ENCODE measurements at regions not wholly inside any gene's neighbourhood (a gene's known extent, or its start where the extent isn't known, plus 50 kb on each side); places are given as distances from the start of the nearest gene placed in this dataset.

DNA sequence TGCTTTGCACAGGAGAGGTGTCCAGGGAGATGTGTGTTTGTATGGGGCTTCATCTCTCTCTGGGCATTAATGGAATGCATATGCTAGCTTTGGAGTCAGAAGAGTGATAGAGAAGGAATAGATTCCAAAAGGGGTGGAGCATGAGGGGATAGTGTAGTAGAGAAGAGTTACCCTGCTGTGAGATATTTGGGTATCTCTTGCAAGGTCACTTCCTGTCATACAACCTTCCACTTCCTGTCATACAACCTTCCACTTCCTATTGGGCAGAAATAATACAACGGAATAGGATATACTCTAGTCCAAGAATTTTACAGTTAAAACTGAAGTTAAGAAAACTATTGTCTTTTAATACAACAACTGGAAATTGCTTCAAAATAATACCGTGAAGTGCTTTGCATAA lies 351.8 kb upstream of the FMN2 start:
- DNase-seq = no peak

DNA sequence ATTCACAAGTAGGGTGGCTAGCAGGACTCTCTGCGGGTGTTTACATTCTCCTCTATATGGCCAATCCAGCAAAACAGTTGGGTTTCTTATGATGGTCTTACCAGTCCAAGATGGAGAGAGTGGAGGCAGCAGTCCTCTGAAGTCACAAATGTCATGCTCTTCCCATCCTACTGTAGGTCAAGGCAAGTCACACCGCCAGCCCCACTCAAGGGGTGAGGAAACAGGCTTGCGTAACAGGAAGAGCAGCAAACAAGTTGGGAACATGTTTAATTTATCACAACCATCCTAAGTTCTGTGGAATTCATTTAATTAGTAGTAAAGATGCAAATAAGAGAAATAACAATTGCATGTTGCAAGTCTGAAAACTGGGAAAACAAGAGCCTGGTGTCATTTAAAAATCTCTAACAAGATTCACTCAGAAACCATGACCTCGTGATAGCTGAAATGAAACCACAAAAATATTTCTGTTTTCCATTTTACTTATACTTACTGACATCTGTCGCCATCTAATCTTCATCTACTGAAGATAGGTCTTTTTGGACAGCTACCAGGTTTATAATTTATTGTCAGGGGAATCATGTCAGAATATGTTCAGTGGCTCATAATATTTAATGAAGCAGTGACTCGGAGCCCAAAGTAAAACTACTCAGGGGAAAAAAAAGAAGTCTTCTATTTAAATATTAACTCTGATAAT lies 349.1 kb upstream of the FMN2 start:
- DNase-seq = no peak

DNA sequence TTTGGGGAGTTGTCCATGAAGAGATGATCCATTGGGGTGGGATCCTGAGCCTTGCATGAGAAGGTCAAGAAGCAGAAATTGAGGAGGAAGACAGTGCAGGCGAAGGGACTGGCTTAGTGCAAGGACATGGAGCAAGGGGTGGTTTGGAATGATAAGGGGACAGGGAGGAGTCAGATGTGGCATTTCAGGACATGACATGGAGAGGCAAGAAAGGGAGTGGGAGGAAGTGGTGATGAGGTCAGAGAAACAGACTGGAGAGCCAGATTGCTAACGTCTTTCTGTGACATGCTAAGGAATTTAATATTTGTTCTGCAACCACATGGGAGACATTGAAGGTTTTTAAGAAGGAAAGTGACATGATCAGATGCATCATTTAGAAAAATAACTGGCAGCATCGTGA lies 346.8 kb upstream of the FMN2 start:
- no peak for DNase-seq

DNA sequence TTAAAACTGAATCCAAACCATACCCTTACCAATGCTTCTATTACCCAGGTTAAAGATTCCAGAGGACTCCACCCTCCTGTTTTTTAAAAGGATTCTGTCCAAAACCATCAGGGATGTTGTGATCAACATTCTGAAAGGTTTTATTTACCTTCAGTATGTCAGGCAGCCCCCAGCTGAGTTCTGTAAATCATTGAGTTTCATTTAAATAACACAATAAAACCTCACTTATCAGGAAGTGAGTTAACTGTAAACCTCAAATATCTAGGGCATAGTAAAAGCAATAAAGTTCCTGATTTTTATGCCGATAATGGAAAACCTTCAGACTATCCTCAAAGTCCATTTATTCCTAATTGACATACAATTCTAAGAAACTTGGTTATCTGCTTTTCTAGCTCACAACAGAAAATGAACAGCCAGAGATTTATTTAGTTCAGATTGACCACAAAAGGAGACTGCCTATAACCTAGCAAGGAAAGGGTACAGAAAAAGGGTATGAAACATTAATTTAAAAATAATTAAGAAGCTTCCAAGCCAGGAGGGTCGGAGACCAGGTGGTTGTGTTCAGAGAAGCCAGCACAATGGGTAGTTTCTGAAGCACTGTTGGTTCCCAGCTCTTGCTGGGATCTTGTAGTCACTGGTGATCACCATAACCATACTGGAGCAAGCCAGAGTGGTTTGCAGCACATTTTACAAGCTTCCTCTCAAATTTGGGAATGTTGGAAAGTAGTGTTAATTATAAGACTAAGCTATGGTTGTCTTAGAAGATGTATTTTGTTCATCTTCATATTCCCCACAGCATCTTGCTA lies 336.4 kb upstream of the FMN2 start:
- no peak for DNase-seq

DNA sequence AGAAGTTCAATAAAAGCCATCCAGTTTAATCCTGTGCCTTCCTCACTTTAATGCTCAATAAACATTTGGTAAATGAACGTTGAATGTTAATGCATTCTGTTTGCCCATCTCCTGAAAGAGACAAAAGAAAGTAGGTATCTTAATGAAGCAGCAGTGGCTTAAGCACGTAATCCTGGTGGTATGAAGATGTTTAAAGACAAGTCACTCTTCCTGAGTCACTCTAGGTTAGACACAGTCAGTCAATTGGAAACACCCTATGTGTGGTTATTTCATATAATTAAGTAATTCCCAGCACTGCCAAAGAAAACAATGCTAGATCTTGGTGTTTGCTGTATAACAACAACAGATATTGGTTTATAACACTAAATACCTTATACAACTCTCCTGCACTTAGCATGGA lies 334.0 kb upstream of the FMN2 start:
- no peak for DNase-seq

DNA sequence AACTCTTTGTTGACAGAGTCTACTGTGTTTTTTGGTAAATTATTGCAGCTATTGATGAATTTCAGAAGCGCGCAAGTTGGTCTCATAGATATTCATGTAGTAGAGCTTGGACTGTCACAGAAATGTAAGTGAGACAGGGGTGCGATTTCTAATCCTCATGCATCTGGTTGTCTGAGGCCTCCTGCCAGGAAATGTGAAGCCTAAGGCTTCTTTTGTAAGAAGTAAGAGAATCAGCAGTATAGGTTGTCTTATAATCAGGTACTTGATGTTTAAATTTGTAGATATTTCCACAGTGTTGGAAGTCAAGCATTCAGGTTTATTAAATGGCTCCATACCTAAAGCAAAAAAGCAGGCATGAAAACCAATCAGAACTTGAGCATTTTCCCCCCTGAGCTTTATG lies 332.9 kb upstream of the FMN2 start:
- no peak for DNase-seq

DNA sequence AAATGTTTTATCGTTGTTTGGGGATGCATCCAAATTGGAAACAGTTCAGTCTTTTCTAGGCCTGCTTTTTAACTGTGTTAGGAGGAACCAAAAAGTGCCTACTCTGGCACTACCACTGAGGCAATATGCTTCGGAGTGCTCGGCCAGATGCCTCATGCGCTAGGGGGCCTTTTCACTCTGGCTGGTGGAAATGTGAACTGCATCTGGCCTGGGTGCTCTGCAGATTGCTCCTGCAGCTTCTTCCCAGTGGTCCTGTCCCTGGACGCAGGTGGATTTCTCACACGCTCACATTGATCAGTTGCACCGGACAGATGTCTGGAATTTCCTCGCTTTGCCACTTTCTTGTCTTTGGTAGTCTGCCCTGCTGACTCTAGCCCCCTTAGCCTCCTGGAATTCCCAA lies 330.2 kb upstream of the FMN2 start:
- DNase-seq = no peak

DNA sequence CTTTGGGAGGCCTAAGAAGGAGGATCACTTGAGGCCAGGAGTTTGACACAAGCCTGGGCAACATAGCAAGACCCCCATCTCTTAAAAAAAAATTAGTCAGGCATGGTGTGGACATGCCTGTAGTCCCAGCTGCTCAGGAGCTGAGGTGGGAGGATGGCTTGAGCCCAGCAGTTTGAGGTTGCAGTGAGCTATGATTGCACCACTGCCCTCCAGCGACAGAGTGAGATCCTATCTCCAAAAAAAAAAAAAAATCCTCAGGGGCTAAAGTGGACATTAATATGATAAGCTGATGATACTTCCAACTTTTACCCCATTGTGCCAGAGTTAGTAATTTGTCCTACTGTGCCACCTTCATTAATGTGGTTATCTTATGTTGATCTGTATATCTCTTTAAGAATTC lies 327.8 kb upstream of the FMN2 start:
- DNase-seq = no peak

DNA sequence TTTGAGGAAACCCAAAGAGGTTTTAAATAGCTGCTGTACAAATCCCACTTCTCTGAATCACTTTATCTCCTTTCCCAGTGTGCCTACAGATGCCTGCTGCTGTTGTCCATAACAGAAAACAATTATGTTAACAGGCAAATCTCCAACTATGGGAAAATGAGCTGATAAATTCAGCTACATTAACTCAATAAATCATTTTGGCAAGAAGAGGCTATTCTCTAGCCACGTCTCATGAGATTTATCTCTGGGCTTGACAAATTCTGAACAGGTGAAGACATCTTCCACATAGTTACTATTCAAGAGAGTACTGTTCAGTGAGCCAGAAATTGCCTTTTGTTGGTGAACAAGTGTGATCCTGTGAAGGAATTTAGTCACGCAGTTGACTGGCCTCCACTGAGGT lies 327.1 kb upstream of the FMN2 start:
- no peak for DNase-seq

DNA sequence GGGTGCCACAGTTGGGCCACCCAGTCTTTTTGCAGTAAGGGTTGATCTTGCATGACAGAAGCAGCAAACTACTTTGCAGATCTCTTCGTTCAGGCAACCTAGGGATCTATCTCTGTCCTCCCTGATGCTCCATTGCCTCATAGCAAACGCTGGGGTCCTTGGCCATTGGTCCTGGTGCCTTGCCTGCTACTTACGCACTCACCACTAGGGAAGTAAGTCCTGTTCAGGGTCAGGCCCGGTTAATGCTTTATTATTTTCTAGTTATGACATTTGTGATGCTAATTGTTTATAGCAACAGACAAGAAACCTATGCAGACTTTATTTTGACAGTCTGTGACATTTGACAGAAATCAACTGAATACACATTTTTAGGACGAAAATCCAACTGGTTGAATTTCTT lies 326.5 kb upstream of the FMN2 start:
- no peak for DNase-seq

DNA sequence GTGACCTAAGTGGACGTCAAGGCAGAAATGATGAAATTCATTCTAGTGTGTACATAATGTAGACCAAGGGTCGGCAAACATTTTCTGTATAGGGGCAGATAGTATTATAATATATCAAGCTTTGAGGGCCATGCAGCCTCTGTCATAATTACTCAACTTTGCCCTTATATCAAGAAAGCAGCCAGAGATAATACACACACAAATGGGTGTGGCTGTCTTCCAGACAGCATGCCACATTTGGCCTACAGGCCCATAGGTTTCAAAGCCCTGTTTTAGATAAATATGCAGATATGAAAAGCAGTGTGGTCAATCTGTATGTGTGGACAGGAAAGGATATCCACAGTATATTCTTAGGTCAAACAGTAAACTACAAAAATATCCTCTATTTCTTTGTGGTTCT lies 320.1 kb upstream of the FMN2 start:
- no peak for DNase-seq

DNA sequence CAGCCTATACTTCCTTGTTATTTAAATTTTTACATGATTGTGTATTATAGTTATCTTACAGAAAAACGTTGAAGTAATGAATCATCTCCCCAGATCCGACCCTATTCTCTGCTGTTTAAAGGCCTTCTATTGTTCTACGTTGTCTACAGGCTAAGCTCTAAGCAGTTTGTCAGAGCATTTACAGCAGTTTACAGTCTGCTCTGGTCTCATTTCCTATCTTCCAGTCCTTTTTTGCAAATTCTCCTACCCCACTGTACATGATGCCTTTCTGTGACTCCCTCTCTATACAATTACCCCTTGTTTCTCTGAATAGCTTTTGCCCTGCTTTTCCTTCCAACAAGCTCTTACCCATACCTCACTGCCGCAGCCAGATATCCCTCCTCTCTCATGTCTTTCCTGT lies 319.2 kb upstream of the FMN2 start:
- DNase-seq = no peak

DNA sequence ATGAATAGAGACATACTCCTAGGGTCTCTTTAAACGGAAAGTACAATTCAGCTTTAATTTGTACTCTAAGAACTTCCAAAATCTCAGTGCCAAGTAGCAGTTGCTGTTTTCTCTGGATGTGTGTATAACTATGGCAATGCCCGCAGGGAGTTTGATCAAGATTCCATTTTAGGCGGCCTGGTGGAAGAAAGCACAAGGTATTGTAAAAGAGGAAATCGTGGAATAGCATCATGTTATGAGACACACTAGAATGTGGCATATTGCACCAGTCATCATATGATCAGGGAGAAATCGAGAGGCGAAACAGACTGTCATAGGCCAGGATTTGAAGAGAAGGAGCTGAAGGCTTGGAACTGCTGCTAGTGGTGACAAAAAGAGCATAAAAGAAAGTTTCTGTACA lies 316.2 kb upstream of the FMN2 start:
- DNase-seq = no peak

DNA sequence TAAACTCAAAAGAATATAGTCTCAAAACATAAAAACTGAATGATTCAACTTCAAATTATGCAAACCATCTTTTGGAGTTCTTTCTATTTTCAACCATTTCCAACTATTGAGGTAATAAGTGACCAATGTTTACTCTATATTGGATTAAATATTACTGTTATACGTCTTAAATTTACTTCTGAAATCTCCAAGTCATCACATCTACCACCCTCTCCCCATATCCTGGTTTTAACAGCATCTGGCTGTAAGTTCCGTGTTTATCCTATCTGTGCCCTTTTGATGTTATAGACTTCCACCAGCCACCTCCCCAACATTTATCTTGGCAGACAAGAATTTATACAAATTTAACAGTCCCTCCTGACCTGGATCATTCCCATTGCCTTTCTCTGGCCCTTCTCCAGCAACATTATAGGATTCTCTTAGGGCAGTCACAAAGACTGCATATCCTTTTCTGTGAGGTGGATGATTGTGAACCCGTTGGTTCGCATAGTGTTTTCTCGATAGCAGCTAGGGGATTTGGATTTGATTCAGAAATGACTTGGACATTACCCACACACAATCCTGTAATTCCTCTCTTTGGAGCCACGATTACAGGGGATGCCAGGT lies 313.4 kb upstream of the FMN2 start:
- DNase-seq = no peak

DNA sequence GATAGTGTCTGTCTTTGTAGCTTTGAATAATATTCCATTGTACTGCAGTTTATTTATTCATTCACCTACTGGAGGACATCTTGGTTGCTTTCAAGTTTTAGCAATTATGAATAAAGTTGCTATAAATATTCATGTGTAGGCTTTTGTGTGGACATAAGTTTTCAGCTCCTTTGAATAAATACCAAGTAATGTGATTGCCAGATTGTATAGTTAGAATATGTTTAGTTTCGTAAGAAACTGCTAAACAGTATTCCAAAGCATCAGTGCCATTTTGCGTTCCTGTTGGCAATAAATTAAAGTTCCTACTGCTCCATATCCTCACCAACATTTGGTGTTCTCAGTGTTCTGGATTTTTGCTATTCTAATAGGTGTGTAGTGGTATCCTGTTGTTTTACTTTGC lies 311.7 kb upstream of the FMN2 start:
- no peak for DNase-seq

DNA sequence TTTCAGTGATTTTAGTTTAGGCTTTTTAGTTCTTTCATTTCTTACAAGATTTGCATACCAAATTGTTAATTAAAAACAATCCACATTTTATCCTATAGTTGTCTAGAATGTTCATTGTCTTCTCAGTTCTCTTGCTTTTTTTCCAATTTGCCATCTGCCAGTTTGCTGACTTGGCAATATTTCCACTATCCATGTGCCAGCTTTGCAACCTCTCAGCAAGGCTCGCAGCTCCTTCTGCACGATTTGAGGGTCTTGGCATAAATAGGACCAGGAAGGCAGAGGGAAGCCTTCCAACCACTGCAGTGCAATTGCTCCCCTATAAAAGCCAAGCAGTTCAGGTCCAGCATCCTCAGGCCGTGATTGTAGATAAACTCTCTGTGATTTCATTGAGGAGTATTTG lies 306.8 kb upstream of the FMN2 start:
- no peak for DNase-seq

DNA sequence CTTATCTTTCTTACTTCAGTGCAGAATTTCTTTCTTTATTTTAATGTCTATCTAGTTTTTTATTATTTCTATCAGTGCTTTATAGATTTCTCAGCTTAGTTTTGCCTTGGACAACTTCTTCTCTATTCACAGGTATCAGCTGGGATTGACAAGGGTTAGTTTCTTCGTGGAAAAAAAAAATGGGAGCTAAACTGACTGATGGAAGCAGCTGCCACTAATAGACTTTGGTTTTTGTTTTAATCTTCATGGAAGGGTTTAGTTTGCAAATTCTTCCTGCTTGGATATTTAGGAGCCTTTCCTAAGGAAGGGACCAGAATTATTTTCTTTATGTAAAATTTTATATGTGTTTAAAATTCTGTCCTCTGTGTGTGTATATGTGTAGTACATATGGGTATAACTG lies 306.1 kb upstream of the FMN2 start:
- no peak for DNase-seq

DNA sequence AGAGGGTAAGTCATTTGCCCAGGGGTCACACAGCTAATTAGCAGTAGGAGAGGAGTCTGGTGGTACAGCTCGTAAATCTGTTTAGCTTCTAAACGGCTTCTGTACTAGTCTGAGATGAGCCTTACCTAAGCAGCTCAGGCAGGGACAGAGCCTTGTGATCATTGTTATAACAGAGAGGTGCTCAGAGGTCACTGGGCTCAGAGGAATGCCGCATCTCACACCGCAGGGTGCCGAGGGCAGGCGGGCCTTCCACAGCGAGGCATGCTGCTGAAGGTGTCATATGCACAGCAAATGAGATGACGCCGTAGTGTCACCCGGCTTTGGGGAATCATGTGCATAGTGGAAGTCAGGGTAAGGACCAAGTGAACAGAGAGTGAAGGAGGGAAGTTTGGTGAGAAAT lies 305.2 kb upstream of the FMN2 start:
- no peak for DNase-seq

DNA sequence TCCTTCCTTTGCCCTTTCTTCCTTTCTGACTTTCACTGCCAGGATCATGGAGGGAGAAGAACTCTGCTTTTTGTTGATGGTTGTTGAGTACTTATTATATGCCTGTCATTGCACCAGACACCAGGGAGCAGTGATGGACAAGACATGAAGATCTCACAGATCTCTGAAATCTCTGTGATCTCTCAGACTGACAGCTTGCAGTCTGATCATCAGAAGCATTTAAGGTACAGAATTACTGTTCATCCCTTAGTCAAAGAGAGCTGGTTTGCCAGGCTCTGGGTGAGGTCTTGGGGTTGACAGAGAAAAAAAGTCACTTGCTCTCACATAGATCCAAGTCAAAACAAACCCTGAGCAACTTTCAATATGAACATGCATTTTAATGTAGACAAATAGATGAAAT lies 299.5 kb upstream of the FMN2 start:
- no peak for DNase-seq

DNA sequence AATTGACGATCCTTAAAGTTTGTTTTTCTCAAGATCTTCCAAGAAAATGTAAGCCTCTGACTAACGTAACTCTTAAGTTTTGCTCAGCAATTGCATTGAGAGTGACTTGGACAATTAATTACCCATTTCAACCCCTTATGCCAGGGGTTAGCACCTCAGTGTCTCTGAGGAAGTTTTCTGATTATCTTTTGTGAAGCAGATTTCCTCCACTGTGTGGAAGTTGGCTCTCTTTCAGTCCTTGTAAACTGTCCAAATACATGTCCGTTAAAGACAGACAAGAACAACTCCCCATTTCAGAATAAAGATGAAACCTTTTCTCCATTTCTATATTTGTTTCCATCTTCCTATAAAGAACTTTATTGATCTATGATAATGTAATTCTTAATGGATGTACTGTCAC lies 296.4 kb upstream of the FMN2 start:
- no peak for DNase-seq

DNA sequence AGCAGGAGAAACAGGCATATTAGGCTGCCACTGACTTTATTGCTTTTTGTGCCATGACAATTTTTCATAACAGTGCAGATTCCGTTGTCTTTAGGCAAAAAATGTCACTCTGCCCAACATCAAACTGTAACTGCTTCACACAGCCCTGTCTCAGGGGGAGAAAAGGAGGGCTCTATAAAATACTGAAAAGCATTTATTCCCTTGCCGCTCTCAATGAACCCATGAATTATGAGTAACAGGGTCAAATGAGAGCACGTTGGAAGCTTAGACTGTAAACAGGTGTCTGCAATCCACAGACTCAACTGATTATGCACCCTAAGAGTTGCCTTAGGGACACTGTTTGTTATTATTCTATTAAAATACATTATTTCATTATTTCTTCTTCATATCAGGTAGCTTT lies 292.1 kb upstream of the FMN2 start:
- no peak for DNase-seq

DNA sequence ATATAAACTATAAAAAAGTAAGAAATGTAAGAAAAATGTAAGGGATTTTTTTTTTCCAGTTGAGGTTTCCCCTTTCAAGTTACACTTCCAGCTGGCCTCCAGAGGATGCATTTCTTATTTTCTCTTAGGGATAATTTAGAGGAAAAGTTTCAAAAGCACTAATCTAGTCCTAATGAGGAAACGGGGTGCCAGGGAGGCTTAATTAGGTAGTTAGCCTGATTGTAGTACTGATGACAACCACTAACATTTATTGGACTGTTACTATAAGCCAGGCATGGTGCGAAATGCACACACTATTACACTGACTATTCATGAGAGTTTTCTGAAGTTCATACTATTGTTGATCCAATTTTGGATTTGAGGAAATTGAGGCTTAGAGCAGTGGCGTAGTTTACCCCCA lies 290.8 kb upstream of the FMN2 start:
- no peak for DNase-seq

DNA sequence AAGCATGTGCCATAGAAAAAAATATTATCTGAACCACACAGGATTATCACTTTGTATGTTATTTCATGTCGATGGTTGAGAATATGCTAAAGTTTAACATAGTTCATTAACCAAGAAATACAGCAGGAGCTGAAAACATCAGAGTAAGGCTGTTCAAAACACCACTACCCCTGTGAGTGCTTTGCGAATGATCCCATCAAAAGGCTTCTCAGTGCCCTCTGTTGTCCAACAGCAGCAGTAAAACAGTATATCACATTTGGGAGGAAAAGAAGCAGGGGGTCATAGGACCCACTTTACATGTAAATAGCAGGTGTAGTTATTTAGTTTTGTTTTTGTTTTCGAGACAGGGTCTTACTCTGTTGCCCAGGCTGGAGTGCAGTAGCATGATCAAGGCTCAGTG lies 289.4 kb upstream of the FMN2 start:
- DNase-seq = no peak

DNA sequence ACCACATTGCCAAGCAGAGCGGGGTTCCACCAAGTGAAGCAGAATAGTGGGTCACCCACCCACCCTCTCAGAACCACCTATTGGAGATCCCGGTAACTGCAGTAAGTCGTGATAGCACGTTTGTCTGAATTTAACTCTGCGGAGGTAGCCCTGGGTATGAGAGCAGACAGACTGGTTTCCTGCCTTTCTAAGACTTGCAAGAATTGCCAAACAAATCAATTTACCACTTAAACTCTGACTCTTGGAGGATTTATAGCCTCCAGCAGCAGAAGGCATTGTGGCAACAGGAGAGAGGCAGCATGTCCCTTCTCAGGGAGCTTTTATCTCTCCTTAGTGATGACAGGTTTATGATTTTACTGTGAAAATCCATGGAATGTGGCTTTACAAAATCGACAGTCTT lies 287.9 kb upstream of the FMN2 start:
- DNase-seq = no peak

DNA sequence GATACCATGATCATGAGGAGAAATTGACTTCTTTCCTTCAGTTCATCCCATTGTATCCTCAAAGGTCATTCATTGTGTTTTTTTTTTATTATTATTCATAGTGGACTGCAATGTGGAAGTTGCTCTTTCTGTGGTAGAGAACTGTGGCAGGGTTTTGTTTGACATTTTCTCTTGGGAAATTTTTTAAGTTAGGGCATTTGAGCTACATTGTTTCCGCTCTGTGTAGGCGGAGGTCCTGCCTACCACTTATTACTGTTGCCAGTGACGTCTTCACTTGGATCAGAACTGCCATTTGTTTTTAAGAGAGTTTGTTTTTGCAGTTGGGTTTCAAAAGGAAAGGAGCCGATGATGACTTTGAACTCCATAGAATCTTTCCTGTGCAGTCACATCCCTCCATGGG lies 287.4 kb upstream of the FMN2 start:
- DNase-seq = no peak
